Activated CD4-positive, alpha-beta memory T cell treated with anti-CD3 and anti-CD28 coated beads for 36 hours (primary cell): ENCODE measurements at regions not wholly inside any gene's neighbourhood (a gene's known extent, or its start where the extent isn't known, plus 50 kb on each side); places are given as distances from the start of the nearest gene placed in this dataset.

Experiments
- CTCF ChIA-PET: fragments of 350-600 bp; sonication (Branson Sonifier 250); formaldehyde crosslinking; loops from one replicate; lab custom pipeline; 2021; ENCODE audit warnings: antibody characterized with exemption, inconsistent platforms; lab: Charles Lee
- POLR2A ChIA-PET: fragments of 350-600 bp; sonication (Branson Sonifier 250); formaldehyde crosslinking; loops from one replicate; lab custom pipeline; 2021; ENCODE audit warnings: antibody characterized with exemption; lab: Charles Lee
- DNase-seq: peaks from one replicate; pipeline ENCODE4 v3.0.0-alpha.2; 2020
- H3K27ac Mint-ChIP-seq: one replicate; pipeline ENCODE4 v1.8.0; 2021; ENCODE audit warnings: mixed read lengths
- H3K27me3 Mint-ChIP-seq: one replicate; pipeline ENCODE4 v1.8.0; 2021; ENCODE audit warnings: mixed read lengths
- H3K36me3 Mint-ChIP-seq: one replicate; pipeline ENCODE4 v1.8.0; 2021; ENCODE audit warnings: mixed read lengths
- H3K4me1 Mint-ChIP-seq: one replicate; pipeline ENCODE4 v1.8.0; 2021; ENCODE audit warnings: low read depth, mixed read lengths
- H3K4me3 Mint-ChIP-seq: one replicate; pipeline ENCODE4 v1.8.0; 2021; ENCODE audit warnings: mild to moderate bottlenecking, mixed read lengths
- H3K9me3 Mint-ChIP-seq: one replicate; pipeline ENCODE4 v1.8.0; 2021; ENCODE audit warnings: mixed read lengths
- intact Hi-C: fragments of 100-400 bp; cut with micrococcal nuclease; formaldehyde crosslinking; loops from one replicate; pipeline ENCODE4 v1.15.1; 2023

DNA sequence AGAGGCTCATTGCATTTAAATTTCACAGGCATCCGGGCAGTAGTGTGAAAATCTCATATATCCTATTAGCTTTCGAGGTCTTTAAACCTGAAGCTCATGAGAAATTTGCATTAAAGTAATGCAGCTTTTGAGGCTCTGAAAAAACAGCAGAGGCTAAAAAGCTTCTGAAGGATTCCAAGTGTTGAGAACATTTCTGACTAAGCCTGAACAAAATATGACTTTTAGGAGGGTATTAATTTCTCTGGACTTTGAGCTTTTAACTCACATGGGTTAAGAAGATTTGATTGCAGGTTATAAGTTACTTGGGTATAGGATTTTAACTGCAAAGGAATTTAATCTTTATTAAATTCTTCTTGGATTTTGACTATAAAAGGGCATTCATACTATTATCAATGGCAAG lies 743.9 kb downstream of the TLE1 start:
- Mint-ChIP-seq H3K4me3 (no peak overlapping the region), H3K9me3 (peaks cover 10% of the 10 kb centered on the region), H3K4me1 (no peaks in the 10 kb centered on the region), H3K27ac (no peak overlapping the region), H3K36me3 (no peaks in the 10 kb centered on the region), H3K27me3 (no peaks in the 10 kb centered on the region)
- ChIA-PET CTCF (no interaction called here), POLR2A (no interaction called here)
- intact Hi-C loops, result no loop called here
- DNase-seq, result no peak

DNA sequence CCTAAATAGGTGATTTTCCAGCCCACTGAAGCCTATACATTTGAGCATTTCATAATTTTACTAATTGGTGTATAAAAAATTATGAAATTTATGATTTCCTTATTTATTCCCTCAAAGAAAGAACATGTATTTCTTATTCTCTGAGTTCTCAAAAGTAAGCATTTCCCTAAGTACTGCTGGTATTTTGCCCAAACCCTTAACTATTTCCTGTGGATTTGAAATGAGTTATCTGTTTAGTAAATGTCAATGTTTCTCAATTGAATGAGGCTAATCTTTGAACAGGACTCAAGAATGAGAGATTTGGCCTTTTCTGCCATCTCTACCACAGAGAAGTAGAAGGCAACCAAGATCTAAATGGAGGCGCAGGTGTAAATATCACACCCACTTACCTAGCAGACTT lies 751.7 kb downstream of the TLE1 start:
- DNase-seq, result no peak
- POLR2A ChIA-PET, result no interaction called here
- Mint-ChIP-seq H3K36me3 (no peaks in the 10 kb centered on the region), H3K27me3 (no peaks in the 10 kb centered on the region), H3K4me3 (no peak overlapping the region), H3K27ac (no peak overlapping the region), H3K9me3 (peaks cover 9% of the 10 kb centered on the region), H3K4me1 (no peaks in the 10 kb centered on the region)
- intact Hi-C loops, result no loop called here
- CTCF ChIA-PET, result no interaction called here

DNA sequence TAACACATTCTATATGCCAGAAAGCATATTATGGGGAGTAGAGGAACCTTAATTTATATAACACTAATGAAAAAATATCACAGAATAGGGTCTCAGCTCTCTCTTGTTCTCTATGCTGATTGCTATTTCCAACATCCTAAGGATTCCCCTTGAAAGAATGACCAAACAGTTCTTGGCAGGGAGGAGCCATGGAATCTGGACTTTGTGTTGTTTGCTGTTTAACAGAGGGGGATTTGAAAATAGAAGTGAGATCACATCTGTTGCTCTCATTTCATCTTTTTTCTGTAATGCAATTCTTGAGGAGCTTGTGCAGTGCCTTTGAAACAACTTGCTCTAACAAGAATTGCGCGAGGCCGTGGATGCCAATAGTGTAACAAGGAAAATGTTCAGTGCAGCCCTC lies 755.3 kb downstream of the TLE1 start:
- no peaks in the 10 kb centered on the region for H3K4me1 Mint-ChIP-seq
- no peak for DNase-seq
- no peaks in the 10 kb centered on the region for H3K36me3 Mint-ChIP-seq
- CTCF ChIA-PET, result no interaction called here
- H3K27me3 Mint-ChIP-seq, result no peaks in the 10 kb centered on the region
- H3K4me3 Mint-ChIP-seq, result no peak overlapping the region
- POLR2A ChIA-PET, result no interaction called here
- no peak overlapping the region for H3K27ac Mint-ChIP-seq
- intact Hi-C loops, result no loop called here
- peaks cover 9% of the 10 kb centered on the region for H3K9me3 Mint-ChIP-seq

DNA sequence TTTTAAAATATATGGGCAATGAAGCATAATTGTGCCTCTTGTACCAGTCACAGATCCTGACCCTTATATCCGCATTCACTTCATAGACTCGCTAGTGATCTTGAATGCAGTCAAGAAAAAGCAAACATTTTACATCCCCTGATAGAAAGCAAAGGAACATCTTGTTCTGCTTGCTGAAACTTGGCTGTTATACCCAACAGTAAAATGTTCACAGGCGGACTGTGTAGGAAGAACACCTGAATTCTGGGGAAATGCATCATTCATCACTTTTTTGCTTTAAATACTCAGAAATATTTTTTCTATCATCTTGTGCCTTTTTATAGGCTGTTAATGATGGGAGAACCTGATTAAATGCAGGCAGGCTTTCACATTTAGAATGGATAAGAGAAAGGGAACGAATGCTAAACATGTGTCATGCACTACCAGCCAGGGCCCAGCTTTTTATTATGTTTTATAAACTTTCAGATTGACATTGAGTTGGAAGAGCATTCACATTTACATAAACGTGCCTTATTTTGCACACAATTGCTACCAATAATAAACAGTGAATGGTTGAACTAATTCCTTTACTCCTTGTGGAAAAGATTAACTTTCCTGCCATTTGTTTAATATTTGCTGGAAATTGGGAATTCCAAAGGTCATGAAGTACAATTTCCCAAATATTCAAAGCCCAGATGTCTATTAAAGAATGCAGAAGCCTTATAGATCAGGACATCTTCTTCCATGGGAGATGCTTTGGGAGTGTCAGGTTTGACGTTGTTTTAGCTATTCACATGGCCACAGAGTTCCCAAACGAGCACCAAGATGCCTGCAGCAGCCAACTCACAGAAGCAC lies 756.2 kb downstream of the TLE1 start:
- no peaks in the 10 kb centered on the region for H3K4me1 Mint-ChIP-seq
- intact Hi-C loops, result no loop called here
- H3K36me3 Mint-ChIP-seq, result no peaks in the 10 kb centered on the region
- no peak overlapping the region for H3K4me3 Mint-ChIP-seq
- POLR2A ChIA-PET, result no interaction called here
- peaks cover 8% of the 10 kb centered on the region for H3K9me3 Mint-ChIP-seq
- CTCF ChIA-PET, result no interaction called here
- no peaks in the 10 kb centered on the region for H3K27me3 Mint-ChIP-seq
- DNase-seq, result no peak
- no peak overlapping the region for H3K27ac Mint-ChIP-seq

DNA sequence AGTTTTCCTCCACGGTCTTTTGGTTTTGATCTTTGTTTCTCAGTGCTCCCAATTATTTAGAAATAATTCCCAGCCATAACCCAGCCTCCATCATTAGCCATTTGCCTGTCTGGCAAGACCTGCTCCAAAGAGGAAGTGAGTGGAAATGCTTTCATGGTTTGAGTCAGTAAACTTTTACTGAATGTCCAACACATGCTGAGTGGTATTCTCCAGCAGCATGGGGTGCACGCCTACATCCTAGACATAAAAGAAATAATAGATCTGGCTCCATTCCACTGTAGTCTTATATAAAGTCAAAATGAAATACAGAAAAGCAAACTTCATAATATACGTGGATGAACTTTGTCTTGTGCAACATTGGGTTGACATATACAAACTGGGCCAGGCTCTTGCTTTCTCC lies 757.2 kb downstream of the TLE1 start:
- H3K36me3 Mint-ChIP-seq, result no peaks in the 10 kb centered on the region
- H3K27ac Mint-ChIP-seq, result no peak overlapping the region
- no peaks in the 10 kb centered on the region for H3K27me3 Mint-ChIP-seq
- H3K4me1 Mint-ChIP-seq, result no peaks in the 10 kb centered on the region
- intact Hi-C loops, result no loop called here
- POLR2A ChIA-PET, result no interaction called here
- peaks cover 8% of the 10 kb centered on the region for H3K9me3 Mint-ChIP-seq
- CTCF ChIA-PET, result no interaction called here
- no peak overlapping the region for H3K4me3 Mint-ChIP-seq
- no peak for DNase-seq

DNA sequence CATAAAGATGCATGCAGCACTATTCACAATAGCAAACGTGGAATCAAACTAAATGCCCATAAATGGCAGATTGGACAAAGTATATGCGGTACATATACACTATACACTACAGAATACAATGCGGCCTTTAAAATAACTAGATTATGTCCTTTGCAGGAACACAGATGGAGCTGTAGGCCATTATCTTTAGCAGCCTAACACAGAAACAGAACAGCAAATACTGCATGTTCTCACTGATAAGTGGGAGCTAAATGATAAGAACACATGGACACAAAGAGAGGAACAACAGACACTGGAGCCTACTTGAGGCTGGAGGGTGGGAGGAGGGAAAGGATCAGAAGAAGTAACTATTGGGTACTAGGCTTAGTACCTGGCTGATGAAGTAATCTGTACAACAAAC lies 758.2 kb downstream of the TLE1 start:
- no peaks in the 10 kb centered on the region for H3K36me3 Mint-ChIP-seq
- intact Hi-C loops, result no loop called here
- POLR2A ChIA-PET, result no interaction called here
- CTCF ChIA-PET, result no interaction called here
- DNase-seq, result no peak
- no peak overlapping the region for H3K4me3 Mint-ChIP-seq
- no peaks in the 10 kb centered on the region for H3K27me3 Mint-ChIP-seq
- no peak overlapping the region for H3K27ac Mint-ChIP-seq
- peaks cover 8% of the 10 kb centered on the region for H3K9me3 Mint-ChIP-seq
- H3K4me1 Mint-ChIP-seq, result no peaks in the 10 kb centered on the region

DNA sequence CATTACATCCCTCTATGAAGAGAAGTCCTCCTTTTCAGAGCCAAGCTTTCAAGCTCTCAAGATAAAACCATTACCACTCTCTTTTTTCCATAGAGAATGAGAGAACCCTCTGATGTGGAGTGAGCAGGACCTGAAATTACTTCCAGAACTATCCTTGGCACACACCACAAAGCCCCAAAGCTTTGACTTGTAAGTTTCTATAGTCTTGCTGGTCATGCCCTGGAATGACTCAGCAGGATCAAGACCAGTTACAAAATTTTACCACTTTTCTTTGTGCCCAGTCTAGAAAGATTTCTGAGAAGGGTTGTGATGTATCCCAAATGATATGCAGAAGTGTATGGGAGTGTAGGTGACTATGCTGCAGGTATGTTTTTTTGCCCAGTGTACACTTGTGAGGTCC lies 760.6 kb downstream of the TLE1 start:
- H3K4me3 Mint-ChIP-seq, result no peak overlapping the region
- POLR2A ChIA-PET, result no interaction called here
- no peak overlapping the region for H3K27ac Mint-ChIP-seq

DNA sequence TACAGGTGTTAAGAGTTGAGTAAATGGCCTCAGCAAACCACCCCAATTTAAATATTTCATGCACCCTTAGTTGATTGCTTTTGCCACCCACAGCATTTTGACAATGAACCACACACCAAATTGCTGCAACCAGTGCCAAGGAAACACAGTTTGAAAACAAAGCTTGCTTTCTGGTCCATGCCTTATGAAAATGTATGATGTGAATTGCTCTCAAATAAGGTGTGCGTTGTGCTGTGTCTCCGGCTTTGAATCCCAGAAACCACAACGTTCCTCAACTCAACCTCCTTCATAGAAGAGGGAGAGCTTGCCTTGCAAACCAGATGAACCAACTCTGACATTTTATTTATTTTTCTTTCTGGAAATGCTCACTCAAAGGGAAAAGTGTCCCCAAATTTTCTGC lies 762.7 kb downstream of the TLE1 start:
- Mint-ChIP-seq H3K4me3 (no peak overlapping the region), H3K27me3 (no peaks in the 10 kb centered on the region), H3K9me3 (peaks cover 8% of the 10 kb centered on the region), H3K36me3 (no peaks in the 10 kb centered on the region), H3K4me1 (no peaks in the 10 kb centered on the region), H3K27ac (no peak overlapping the region)
- no peak for DNase-seq
- ChIA-PET CTCF (no interaction called here), POLR2A (no interaction called here)
- intact Hi-C loops, result no loop called here

More for the DNA sequence above, 760.6 kb downstream of the TLE1 start:
- Mint-ChIP-seq H3K36me3 (no peaks in the 10 kb centered on the region), H3K4me1 (no peaks in the 10 kb centered on the region), H3K27me3 (no peaks in the 10 kb centered on the region), H3K9me3 (peaks cover 6% of the 10 kb centered on the region)
- CTCF ChIA-PET, result no interaction called here
- intact Hi-C loops, result no loop called here
- DNase-seq, result no peak

DNA sequence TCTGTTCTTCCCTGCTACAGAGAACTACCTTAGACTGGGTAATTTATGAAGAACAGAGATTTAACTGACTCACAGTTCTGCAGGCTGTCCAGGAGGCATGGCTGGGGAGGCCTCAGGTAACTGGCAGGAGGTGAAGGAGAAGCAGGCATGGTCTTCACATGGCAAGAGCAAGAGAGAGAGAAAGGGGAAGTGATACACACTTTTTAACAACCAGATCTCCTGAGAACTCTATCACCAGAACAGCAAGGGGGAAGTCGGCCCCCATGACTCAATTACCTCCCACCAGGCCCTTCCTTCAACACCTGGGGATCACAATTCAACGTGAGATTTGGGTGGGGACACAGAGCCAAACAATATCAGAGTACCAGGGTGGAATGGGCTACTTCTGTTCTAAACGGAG lies 766.8 kb downstream of the TLE1 start:
- Mint-ChIP-seq H3K27me3 (no peaks in the 10 kb centered on the region), H3K4me3 (no peak overlapping the region), H3K9me3 (peaks cover 12% of the 10 kb centered on the region), H3K27ac (no peak overlapping the region), H3K36me3 (no peaks in the 10 kb centered on the region), H3K4me1 (no peaks in the 10 kb centered on the region)
- ChIA-PET POLR2A (no interaction called here), CTCF (no interaction called here)
- intact Hi-C loops, result no loop called here
- no peak for DNase-seq

DNA sequence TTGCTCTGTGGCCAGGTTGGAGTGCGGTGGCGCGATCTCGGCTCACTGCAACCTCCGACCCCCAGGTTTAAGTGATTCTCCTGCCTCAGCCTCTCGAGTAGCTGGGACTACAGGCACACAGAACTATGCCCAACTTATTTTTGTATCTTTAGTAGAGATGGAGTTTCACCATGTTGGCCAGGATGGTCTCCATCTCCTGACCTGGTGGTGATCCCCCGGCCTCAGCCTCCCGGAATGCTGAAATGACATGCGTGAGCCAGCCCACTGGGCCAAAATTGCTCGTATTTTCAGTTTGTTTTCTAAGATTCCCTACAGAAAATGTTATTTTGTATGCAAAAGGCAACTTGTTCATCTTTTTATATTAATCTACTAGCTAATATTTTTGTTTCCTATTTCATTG lies 782.6 kb downstream of the TLE1 start:
- intact Hi-C loops, result no loop called here
- Mint-ChIP-seq H3K27me3 (no peaks in the 10 kb centered on the region), H3K4me1 (no peaks in the 10 kb centered on the region), H3K9me3 (peaks cover 12% of the 10 kb centered on the region), H3K4me3 (no peak overlapping the region), H3K27ac (no peak overlapping the region), H3K36me3 (no peaks in the 10 kb centered on the region)
- ChIA-PET CTCF (no interaction called here), POLR2A (no interaction called here)
- DNase-seq, result no peak

DNA sequence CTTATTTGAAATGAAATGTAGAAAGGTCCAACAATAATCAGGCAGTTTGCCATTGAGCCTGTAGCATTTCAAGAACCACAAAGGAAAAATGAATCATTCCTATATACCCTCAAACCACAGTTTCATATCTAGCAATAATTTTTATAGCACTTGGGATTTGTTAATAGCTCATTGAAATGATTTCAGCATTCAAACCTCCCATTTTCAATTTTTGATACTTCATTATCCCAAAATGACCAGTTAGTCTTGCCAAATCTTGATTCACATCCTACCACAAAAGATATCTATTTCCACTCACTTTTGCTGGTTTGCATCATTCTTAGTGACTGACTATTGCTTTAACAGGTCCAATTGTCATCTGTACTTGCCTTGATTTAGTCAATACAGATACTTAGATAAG lies 790.1 kb downstream of the TLE1 start:
- POLR2A ChIA-PET, result no interaction called here
- no peak overlapping the region for H3K27ac Mint-ChIP-seq
- intact Hi-C loops, result no loop called here
- no peaks in the 10 kb centered on the region for H3K36me3 Mint-ChIP-seq
- no peak for DNase-seq
- H3K27me3 Mint-ChIP-seq, result no peaks in the 10 kb centered on the region
- CTCF ChIA-PET, result no interaction called here
- no peak overlapping the region for H3K4me3 Mint-ChIP-seq
- no peaks in the 10 kb centered on the region for H3K4me1 Mint-ChIP-seq
- H3K9me3 Mint-ChIP-seq, result peaks cover 9% of the 10 kb centered on the region

DNA sequence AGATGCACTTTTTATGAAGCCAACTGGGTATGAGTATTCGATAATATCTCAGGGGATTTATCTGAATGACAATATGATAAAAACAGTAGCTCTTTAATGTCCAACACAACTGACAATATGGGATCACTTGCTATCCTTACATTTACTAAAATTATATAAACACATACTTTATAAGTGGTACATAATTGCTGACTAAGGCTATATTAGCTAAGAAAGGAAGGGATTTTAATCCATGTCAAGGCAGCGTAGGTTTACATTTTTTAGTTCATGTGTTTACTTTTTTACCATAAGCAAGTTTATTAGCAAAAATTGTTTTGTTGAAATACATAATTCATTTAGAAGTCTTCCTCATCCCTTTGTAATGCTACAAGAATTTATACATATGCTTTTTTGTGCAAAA lies 796.2 kb downstream of the TLE1 start:
- Mint-ChIP-seq H3K27ac (no peak overlapping the region), H3K4me3 (no peak overlapping the region), H3K36me3 (no peaks in the 10 kb centered on the region), H3K27me3 (no peaks in the 10 kb centered on the region), H3K9me3 (peaks cover 6% of the 10 kb centered on the region), H3K4me1 (no peaks in the 10 kb centered on the region)
- no peak for DNase-seq
- intact Hi-C loops, result no loop called here
- POLR2A ChIA-PET, result no interaction called here
- CTCF ChIA-PET, result no interaction called here

DNA sequence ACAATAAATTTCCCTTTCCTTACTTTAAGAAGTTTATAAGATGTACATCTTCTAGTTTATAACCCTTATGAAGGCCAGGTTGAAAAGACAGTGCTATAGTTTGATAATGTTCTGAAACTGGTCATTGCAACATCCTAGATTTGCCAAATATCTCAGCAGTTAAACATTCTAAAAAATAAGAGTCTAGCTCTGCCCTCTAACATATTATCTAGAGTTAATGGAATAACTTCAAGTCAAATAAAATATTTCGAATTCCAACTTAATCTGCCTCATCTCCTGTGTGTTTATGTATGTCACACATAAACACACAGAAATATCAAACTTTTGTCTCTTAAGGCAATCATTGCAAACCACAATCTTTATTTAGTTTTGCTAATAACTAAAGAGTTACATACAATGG lies 796.6 kb downstream of the TLE1 start:
- no peaks in the 10 kb centered on the region for H3K27me3 Mint-ChIP-seq
- intact Hi-C loops, result no loop called here
- H3K27ac Mint-ChIP-seq, result no peak overlapping the region
- peaks cover 6% of the 10 kb centered on the region for H3K9me3 Mint-ChIP-seq
- ChIA-PET POLR2A (no interaction called here), CTCF (no interaction called here)
- H3K36me3 Mint-ChIP-seq, result no peaks in the 10 kb centered on the region
- no peak overlapping the region for H3K4me3 Mint-ChIP-seq
- no peaks in the 10 kb centered on the region for H3K4me1 Mint-ChIP-seq
- no peak for DNase-seq
